Urinary bladder (tissue), 3 donors: ENCODE measurements at regions not wholly inside any gene's neighbourhood (a gene's known extent, or its start where the extent isn't known, plus 50 kb on each side); places are given as distances from the start of the nearest gene placed in this dataset.

Source experiments
- DNase-seq: peaks from one replicate; pipeline ENCODE4 v3.0.0-alpha.2; 2015; ENCODE audit errors: extremely low spot score
- H3K27ac ChIP-seq: one replicate; pipeline ENCODE4 v1.5.1; 2013; ENCODE audit warnings: low read depth, mild to moderate bottlenecking, moderate library complexity
- H3K36me3 ChIP-seq: one replicate; pipeline ENCODE4 v1.6.1; 2013; ENCODE audit warnings: mild to moderate bottlenecking, moderate library complexity; ENCODE audit not compliant: insufficient read depth
- H3K4me1 ChIP-seq: one replicate; pipeline ENCODE4 v1.6.1; 2013; ENCODE audit warnings: mild to moderate bottlenecking, moderate library complexity; ENCODE audit not compliant: insufficient read depth
- H3K4me3 ChIP-seq: one replicate; pipeline ENCODE4 v1.5.1; 2013; ENCODE audit warnings: low read depth, low read length
- WGBS: extraction: QIAGEN DNeasy Blood & Tissue Kit; methylation state at CpG from one replicate; pipeline ENCODE4 v1.1.7; 2013; 5-methylcytosine and 5-hydroxymethylcytosine counted together
- donor health status: healthy with polysubstance abuse.
- donor health status: healthy.

GRCh38 chr15:95279277-95280019 is 1048.1 kb downstream of the MCTP2 start:
- no peak for DNase-seq
- Histone ChIP-seq H3K4me3 (no peak overlapping the region), H3K36me3 (no peaks in the 10 kb centered on the region), H3K27ac (peak overlapping the region; percentile 32), H3K4me1 (no peaks in the 10 kb centered on the region)
- WGBS: 73% methylated on average over 8 of the region's 8 CpGs

- Histone ChIP-seq H3K4me1 (no peaks in the 10 kb centered on the region), H3K27ac (no peak overlapping the region), H3K4me3 (no peak overlapping the region), H3K36me3 (no peaks in the 10 kb centered on the region)
- 62% methylated on average over 5 of the region's 5 CpGs for WGBS
- no peak for DNase-seq
Measured at GRCh38 chr15:95280711-95281110, 1049.3 kb downstream of the MCTP2 start.

GRCh38 chr15:95281470-95281869 is 1049.0 kb upstream of the NR2F2 start:
- H3K36me3 ChIP-seq: no peaks in the 10 kb centered on the region
- WGBS: 44% methylated on average over 2 of the region's 2 CpGs
- H3K4me3 ChIP-seq: no peak overlapping the region
- no peak overlapping the region for H3K27ac ChIP-seq
- no peaks in the 10 kb centered on the region for H3K4me1 ChIP-seq
- DNase-seq: no peak

- Histone ChIP-seq H3K27ac (no peak overlapping the region), H3K4me1 (no peaks in the 10 kb centered on the region), H3K4me3 (no peak overlapping the region), H3K36me3 (no peaks in the 10 kb centered on the region)
- no peak for DNase-seq
- WGBS: 90% methylated on average over 4 of the region's 4 CpGs
Measured at GRCh38 chr15:95284492-95284891, 1046.0 kb upstream of the NR2F2 start.

GRCh38 chr15:95284933-95285421 is 1045.5 kb upstream of the NR2F2 start:
- no peak for DNase-seq
- 31% methylated on average over 3 of the region's 3 CpGs for WGBS
- Histone ChIP-seq H3K4me3 (no peak overlapping the region), H3K4me1 (no peaks in the 10 kb centered on the region), H3K27ac (no peak overlapping the region), H3K36me3 (no peaks in the 10 kb centered on the region)

GRCh38 chr15:95286352-95286880 is 1044.1 kb upstream of the NR2F2 start:
- whole genome bisulfite sequencing: 71% methylated on average over 10 of the region's 10 CpGs
- no peaks in the 10 kb centered on the region for H3K36me3 ChIP-seq
- no peak for DNase-seq
- H3K27ac ChIP-seq: no peak overlapping the region
- no peak overlapping the region for H3K4me3 ChIP-seq
- H3K4me1 ChIP-seq: no peaks in the 10 kb centered on the region

GRCh38 chr15:95287720-95288103 is 1042.8 kb upstream of the NR2F2 start:
- H3K4me1 ChIP-seq: no peaks in the 10 kb centered on the region

GRCh38 chr15:95288626-95289025 is 1041.9 kb upstream of the NR2F2 start:
- DNase-seq: no peak
- Histone ChIP-seq H3K27ac (no peak overlapping the region), H3K4me3 (no peak overlapping the region), H3K4me1 (no peaks in the 10 kb centered on the region), H3K36me3 (no peaks in the 10 kb centered on the region)
- 71% methylated on average over 1 of the region's 1 CpG for WGBS

More at GRCh38 chr15:95287720-95288103, 1042.8 kb upstream of the NR2F2 start:
- DNase-seq: no peak
- no peaks in the 10 kb centered on the region for H3K36me3 ChIP-seq
- no peak overlapping the region for H3K27ac ChIP-seq
- WGBS: 64% methylated on average over 9 of the region's 9 CpGs
- no peak overlapping the region for H3K4me3 ChIP-seq

- Histone ChIP-seq H3K4me3 (no peak overlapping the region), H3K27ac (no peak overlapping the region), H3K36me3 (no peaks in the 10 kb centered on the region), H3K4me1 (no peaks in the 10 kb centered on the region)
- no peak for DNase-seq
- 81% methylated on average over 12 of the region's 12 CpGs for WGBS
Measured at GRCh38 chr15:95290176-95290974, 1040.1 kb upstream of the NR2F2 start.

- WGBS: 72% methylated on average over 3 of the region's 3 CpGs
- Histone ChIP-seq H3K4me1 (no peaks in the 10 kb centered on the region), H3K27ac (no peak overlapping the region), H3K36me3 (no peaks in the 10 kb centered on the region), H3K4me3 (no peak overlapping the region)
- DNase-seq: no peak
Measured at GRCh38 chr15:95291898-95292472, 1038.5 kb upstream of the NR2F2 start.

GRCh38 chr15:95292785-95293450 is 1037.6 kb upstream of the NR2F2 start:
- WGBS: 59% methylated on average over 6 of the region's 6 CpGs
- Histone ChIP-seq H3K4me1 (no peaks in the 10 kb centered on the region), H3K27ac (no peak overlapping the region), H3K4me3 (peak overlapping the region; percentile 20), H3K36me3 (no peaks in the 10 kb centered on the region)
- DNase-seq: no peak

- no peak overlapping the region for H3K27ac ChIP-seq
- no peak for DNase-seq
- 83% methylated on average over 6 of the region's 6 CpGs for WGBS
- no peaks in the 10 kb centered on the region for H3K36me3 ChIP-seq
- no peaks in the 10 kb centered on the region for H3K4me1 ChIP-seq
- H3K4me3 ChIP-seq: no peak overlapping the region
Measured at GRCh38 chr15:95293456-95294031, 1037.0 kb upstream of the NR2F2 start.

- no peak for DNase-seq
- Histone ChIP-seq H3K4me3 (no peak overlapping the region), H3K36me3 (no peaks in the 10 kb centered on the region), H3K27ac (no peak overlapping the region), H3K4me1 (no peaks in the 10 kb centered on the region)
- WGBS: 73% methylated on average over 9 of the region's 9 CpGs
Measured at GRCh38 chr15:95295363-95295762, 1035.1 kb upstream of the NR2F2 start.
